Limb (tissue), 2 donors: ENCODE measurements at regions not wholly inside any gene's neighbourhood (a gene's known extent, or its start where the extent isn't known, plus 50 kb on each side); places are given as distances from the start of the nearest gene placed in this dataset.
"Not testable (repeated sequence)": the region's sequence is repeated elsewhere in the genome, so short reads cannot be mapped to it uniquely, and the experiment has no call there.

ENCODE experiments used
- DNase-seq, 2 donors: peaks; one replicate each; pipeline ENCODE4 v3.0.0-alpha.2; 2016; ENCODE audit errors: extremely low spot score in 2 of 2

GRCh38 chr5:28374492-28374967 lies 1336.1 kb upstream of the CDH9 start:
- DNase-seq, result no peak

GRCh38 chr5:28370896-28371295 lies 1332.5 kb upstream of the CDH9 start:
- no peak for DNase-seq

- no peak for DNase-seq
These were observed 1331.0 kb upstream of the CDH9 start for GRCh38 chr5:28369418-28369817.

GRCh38 chr5:28355831-28356230 lies 1317.4 kb upstream of the CDH9 start:
- no peak for DNase-seq

GRCh38 chr5:28346696-28347095 lies 1308.3 kb upstream of the CDH9 start:
- no peak for DNase-seq

GRCh38 chr5:28344836-28345433 lies 1306.5 kb upstream of the CDH9 start:
- DNase-seq, result no peak

GRCh38 chr5:28329176-28329575 lies 1290.8 kb upstream of the CDH9 start:
- DNase-seq, result no peak

GRCh38 chr5:28328681-28329080 lies 1290.3 kb upstream of the CDH9 start:
- DNase-seq, result no peak

- no peak for DNase-seq
These were observed 1285.8 kb upstream of the CDH9 start for GRCh38 chr5:28324174-28324573.

GRCh38 chr5:28313953-28314352 lies 1275.6 kb upstream of the CDH9 start:
- no peak for DNase-seq

- no peak for DNase-seq
These were observed 1275.0 kb upstream of the CDH9 start for GRCh38 chr5:28313321-28313951.

- no peak for DNase-seq
These were observed 1272.3 kb upstream of the CDH9 start for GRCh38 chr5:28310696-28311095.

GRCh38 chr5:28305891-28306290 lies 1267.5 kb upstream of the CDH9 start:
- no peak for DNase-seq

GRCh38 chr5:28301712-28302111 lies 1263.3 kb upstream of the CDH9 start:
- DNase-seq, result no peak

- DNase-seq, result no peak
These were observed 1258.0 kb upstream of the CDH9 start for GRCh38 chr5:28296254-28297013.

- not testable (repeated sequence) for DNase-seq
These were observed 1248.6 kb upstream of the CDH9 start for GRCh38 chr5:28287021-28287420.

GRCh38 chr5:28286566-28286965 lies 1248.2 kb upstream of the CDH9 start:
- no peak for DNase-seq

GRCh38 chr5:28284788-28285187 lies 1246.4 kb upstream of the CDH9 start:
- no peak for DNase-seq

GRCh38 chr5:28281351-28281750 lies 1243.0 kb upstream of the CDH9 start:
- DNase-seq, result no peak

- no peak for DNase-seq
These were observed 1237.5 kb upstream of the CDH9 start for GRCh38 chr5:28275931-28276330.

GRCh38 chr5:28269978-28270377 lies 1231.6 kb upstream of the CDH9 start:
- no peak for DNase-seq

GRCh38 chr5:28265877-28266276 lies 1227.5 kb upstream of the CDH9 start:
- DNase-seq, result no peak

GRCh38 chr5:28254846-28255245 lies 1216.5 kb upstream of the CDH9 start:
- DNase-seq, result no peak
